Mesothelial cell of epicardium (in vitro differentiated cells): ENCODE measurements at regions not wholly inside any gene's neighbourhood (a gene's known extent, or its start where the extent isn't known, plus 50 kb on each side); places are given as distances from the start of the nearest gene placed in this dataset.
A peak's percentile ranks its signal among the peaks of the same experiment; 100 is the strongest.

Source experiments
- DNase-seq, 2 experiments: peaks; one replicate each; pipeline ENCODE4 v3.0.0; 2021; ENCODE audit warnings: low spot score in 2 of 2; ENCODE audit not compliant: unreplicated experiment in 2 of 2
- H3K27ac Mint-ChIP-seq: 2 replicates; pipeline ENCODE4 v1.8.0; 2021; ENCODE audit warnings: mixed read lengths
- H3K27me3 Mint-ChIP-seq: 2 replicates; pipeline ENCODE4 v1.8.0; 2021; ENCODE audit warnings: low read depth, mixed read lengths
- H3K36me3 Mint-ChIP-seq: 2 replicates; pipeline ENCODE4 v1.8.0; 2021; ENCODE audit warnings: mixed read lengths
- H3K4me1 Mint-ChIP-seq: 2 replicates; pipeline ENCODE4 v1.8.0; 2021; ENCODE audit warnings: mixed read lengths
- H3K4me3 Mint-ChIP-seq: 2 replicates; pipeline ENCODE4 v1.8.0; 2021; ENCODE audit warnings: mild to moderate bottlenecking, moderate library complexity, mixed read lengths
- H3K9me3 Mint-ChIP-seq: 2 replicates; pipeline ENCODE4 v1.8.0; 2021; ENCODE audit warnings: mixed read lengths
- CTCF ChIP-seq: fragments of 200-600 bp; sonication (generic); IDR thresholded peaks from one replicate; pipeline ENCODE4 v1.5.0; 2021; ENCODE audit warnings: antibody characterized with exemption; ENCODE audit not compliant: unreplicated experiment

GRCh38 chr2:43040084-43040854 is 186.1 kb downstream of the ZFP36L2 start:
- no peak for DNase-seq
- H3K36me3 Mint-ChIP-seq = no peaks in the 10 kb centered on the region
- H3K27ac Mint-ChIP-seq = peak overlapping the region; percentile 94
- peaks cover 70% of the 10 kb centered on the region for H3K4me1 Mint-ChIP-seq
- no peaks in the 10 kb centered on the region for H3K27me3 Mint-ChIP-seq
- no peaks in the 10 kb centered on the region for H3K9me3 Mint-ChIP-seq
- H3K4me3 Mint-ChIP-seq = no peak overlapping the region
- no peak for TF ChIP-seq CTCF

- Mint-ChIP-seq H3K36me3 (no peaks in the 10 kb centered on the region), H3K4me3 (no peak overlapping the region), H3K27me3 (no peaks in the 10 kb centered on the region), H3K27ac (peak overlapping the region; percentile 94), H3K4me1 (peaks cover 68% of the 10 kb centered on the region), H3K9me3 (no peaks in the 10 kb centered on the region)
- no peak for TF ChIP-seq CTCF
- DNase-seq = no peak
Measured at GRCh38 chr2:43039376-43040080, 186.9 kb downstream of the ZFP36L2 start.

GRCh38 chr2:43038696-43039094 is 187.7 kb downstream of the ZFP36L2 start:
- no peak for TF ChIP-seq CTCF
- Mint-ChIP-seq H3K4me3 (no peak overlapping the region), H3K36me3 (no peaks in the 10 kb centered on the region), H3K27me3 (no peaks in the 10 kb centered on the region), H3K9me3 (no peaks in the 10 kb centered on the region), H3K4me1 (peaks cover 67% of the 10 kb centered on the region), H3K27ac (peak overlapping the region; percentile 94)
- DNase-seq = no peak

GRCh38 chr2:43038034-43038695 is 188.2 kb downstream of the ZFP36L2 start:
- no peak for TF ChIP-seq CTCF

GRCh38 chr2:43035922-43036321 is 190.5 kb downstream of the ZFP36L2 start:
- Mint-ChIP-seq H3K27ac (no peak overlapping the region), H3K36me3 (no peaks in the 10 kb centered on the region), H3K27me3 (no peaks in the 10 kb centered on the region), H3K4me3 (no peak overlapping the region), H3K9me3 (no peaks in the 10 kb centered on the region), H3K4me1 (peaks cover 66% of the 10 kb centered on the region)
- no peak for DNase-seq
- no peak for TF ChIP-seq CTCF

More at GRCh38 chr2:43038034-43038695, 188.2 kb downstream of the ZFP36L2 start:
- peak in 1 of 2 experiments; percentile 72 for DNase-seq
- Mint-ChIP-seq H3K4me1 (peaks cover 67% of the 10 kb centered on the region), H3K36me3 (no peaks in the 10 kb centered on the region), H3K4me3 (no peak overlapping the region), H3K27ac (peak overlapping the region; percentile 94), H3K27me3 (no peaks in the 10 kb centered on the region), H3K9me3 (no peaks in the 10 kb centered on the region)
